Endothelial cell of umbilical vein (primary cell): ENCODE measurements at regions not wholly inside any gene's neighbourhood (a gene's known extent, or its start where the extent isn't known, plus 50 kb on each side); places are given as distances from the start of the nearest gene placed in this dataset.

Source experiments
- BruUV-seq: library from RNA; stranded (reverse); fragments of 400-500 nt; replicated peaks from 2 replicates; lab custom pipeline; 2021; lab: Mats Ljungman, UMichigan
- CTCF ChIA-PET: fragments of 300-600, 350-600 bp; sonication (Branson Sonifier 250); formaldehyde crosslinking; loops from one replicate; lab custom pipeline; 2021; ENCODE audit warnings: antibody characterized with exemption, inconsistent platforms; lab: Charles Lee
- POLR2A ChIA-PET: fragments of 300-600, 350-600 bp; sonication (Branson Sonifier 250); formaldehyde crosslinking; loops from one replicate; lab custom pipeline; 2021; ENCODE audit warnings: antibody characterized with exemption, inconsistent platforms; lab: Charles Lee
- DNase-seq: peaks from one replicate; pipeline ENCODE4 v3.0.0-alpha.2; 2011; ENCODE audit warnings: low read depth, low spot score
- FAIRE-seq: peaks from 2 replicates; lab custom pipeline; 2011; peaks lifted over from hg19 to GRCh38; lab: Jason Lieb, UNC
- H2AFZ ChIP-seq: 2 replicates; pipeline ENCODE4 v1.6.0; 2012; ENCODE audit warnings: low read depth, low read length, control low read depth, inconsistent platforms
- H3K27ac ChIP-seq: 2 replicates; pipeline ENCODE4 v1.5.1; 2011; ENCODE audit warnings: low read depth, mild to moderate bottlenecking, control low read depth, low read length, moderate library complexity; ENCODE audit not compliant: insufficient read depth
- H3K27me3 ChIP-seq, 2 experiments: 2 replicates each; pipeline versions ENCODE4 v1.6.0 to v1.6.1; 2011; ENCODE audit warnings: low read length in 2 of 2, mixed read lengths in 1 of 2; ENCODE audit not compliant: control insufficient read depth in 2 of 2, insufficient read depth in 2 of 2
- H3K36me3 ChIP-seq, 2 experiments: 2 replicates in 1 of 2; 3 replicates in 1 of 2; pipeline ENCODE4 v1.5.1; 2011; ENCODE audit warnings: low read length in 2 of 2, mild to moderate bottlenecking in 1 of 2, moderate library complexity in 1 of 2; ENCODE audit not compliant: control insufficient read depth in 2 of 2, insufficient read depth in 2 of 2; ENCODE audit errors: extremely low read depth in 1 of 2
- H3K4me1 ChIP-seq: 3 replicates; pipeline ENCODE4 v1.5.1; 2011; ENCODE audit warnings: mild to moderate bottlenecking, low read length; ENCODE audit not compliant: control insufficient read depth, insufficient read depth; ENCODE audit errors: extremely low read depth
- H3K4me2 ChIP-seq: 2 replicates; pipeline ENCODE4 v1.6.1; 2011; ENCODE audit warnings: low read length, control low read depth, mixed read lengths; ENCODE audit not compliant: insufficient read depth
- H3K4me3 ChIP-seq, 3 experiments: fragments of 200-600 bp in 1 of 3; sonication (generic), shearing (Covaris generic) in 1 of 3; replicated peaks in 1 of 3; 2 replicates each; pipeline ENCODE4 v1.5.1; 2011 to 2016; ENCODE audit warnings: control low read depth in 3 of 3, low read length in 3 of 3, mild to moderate bottlenecking in 2 of 3, inconsistent platforms in 1 of 3, low read depth in 1 of 3, moderate library complexity in 1 of 3; ENCODE audit not compliant: insufficient read depth in 1 of 3
- H3K79me2 ChIP-seq: 2 replicates; pipeline ENCODE4 v1.6.0; 2012; ENCODE audit warnings: low read length, inconsistent platforms; ENCODE audit not compliant: control insufficient read depth, insufficient read depth
- H3K9ac ChIP-seq: replicated peaks from 2 replicates; pipeline ENCODE3; 2011; ENCODE audit warnings: low read length, control low read depth; ENCODE audit not compliant: insufficient read depth; ENCODE audit errors: extremely low read depth
- H3K9me1 ChIP-seq: replicated peaks from 3 replicates; pipeline ENCODE4 v1.6.0; 2011; ENCODE audit warnings: mild to moderate bottlenecking, low read length; ENCODE audit not compliant: control insufficient read depth, insufficient read depth; ENCODE audit errors: extremely low read depth
- H3K9me3 ChIP-seq: replicated peaks from 2 replicates; pipeline ENCODE4 v1.5.1; 2012; ENCODE audit warnings: low read length, inconsistent platforms; ENCODE audit not compliant: control insufficient read depth, insufficient read depth
- H4K20me1 ChIP-seq: replicated peaks from 2 replicates; pipeline ENCODE3; 2011; ENCODE audit warnings: mild to moderate bottlenecking, low read length; ENCODE audit not compliant: control insufficient read depth, insufficient read depth; ENCODE audit errors: extremely low read depth
- CTCF ChIP-seq, 2 donors: IDR thresholded peaks; 1 replicate in 1 of 2; 2 replicates in 1 of 2; pipeline ENCODE4 v1.5.1; 2011; ENCODE audit warnings: low read length in 2 of 2, mild to moderate bottlenecking in 2 of 2, moderate library complexity in 2 of 2, control low read depth in 1 of 2, inconsistent platforms in 1 of 2, low read depth in 1 of 2; ENCODE audit not compliant: insufficient read depth in 1 of 2; ENCODE audit errors: extremely low read depth in 1 of 2
- EZH2 ChIP-seq: IDR thresholded peaks from 2 replicates; pipeline ENCODE4 v1.6.1; 2012; ENCODE audit warnings: borderline replicate concordance, low read depth, mild to moderate bottlenecking, moderate library complexity, low read length, inconsistent platforms; ENCODE audit not compliant: severe bottlenecking
- FOS ChIP-seq: IDR thresholded peaks from 2 replicates; pipeline ENCODE4 v1.6.1; 2011; ENCODE audit warnings: mild to moderate bottlenecking, low read length, moderate library complexity, borderline replicate concordance; ENCODE audit not compliant: insufficient read depth
- GATA2 ChIP-seq: IDR thresholded peaks from 2 replicates; pipeline ENCODE4 v1.7.0; 2011; ENCODE audit warnings: low read depth, mild to moderate bottlenecking, moderate library complexity, mixed read lengths, low read length; ENCODE audit not compliant: insufficient read length, insufficient read depth
- JUN ChIP-seq: IDR thresholded peaks from 2 replicates; pipeline ENCODE4 v1.6.1; 2011; ENCODE audit warnings: borderline replicate concordance, low read depth; ENCODE audit not compliant: insufficient read length, insufficient read depth
- MAX ChIP-seq: IDR thresholded peaks from 2 replicates; pipeline ENCODE4 v1.6.1; 2011; ENCODE audit not compliant: insufficient read depth, insufficient read length
- MYC ChIP-seq: IDR thresholded peaks from one replicate; pipeline ENCODE4 v1.6.1; 2011; ENCODE audit warnings: mild to moderate bottlenecking, low read depth, low read length
- POLR2A ChIP-seq: IDR thresholded peaks from 2 replicates; pipeline ENCODE4 v1.6.1; 2012; ENCODE audit warnings: low read depth, mild to moderate bottlenecking, control low read depth, low read length
- POLR2AphosphoS5 ChIP-seq: IDR thresholded peaks from 2 replicates; pipeline ENCODE4 v1.6.1; 2012; ENCODE audit warnings: low read depth, mild to moderate bottlenecking, control low read depth, low read length, moderate library complexity; ENCODE audit not compliant: insufficient read depth
- dilution Hi-C: fragments of 300-500 bp; cut with MboI; formaldehyde crosslinking; loops from one replicate; pipeline ENCODE4 v1.15.0; 2019; ENCODE audit warnings: low sequenced_read_pairs; ENCODE audit not compliant: extremely low pct_ligation_motif_present
- intact Hi-C: fragments of 100-400 bp; cut with micrococcal nuclease; formaldehyde crosslinking; loops from one replicate; pipeline ENCODE4 v1.10.0; 2022

GRCh38 chr2:123596621-123597020, 428.5 kb upstream of the CNTNAP5 start:
- H3K36me3 ChIP-seq = no peaks in the 10 kb centered on the region
- H2AFZ ChIP-seq = no peak overlapping the region
- H3K27me3 ChIP-seq = no peaks in the 10 kb centered on the region
- ChIA-PET POLR2A (no interaction called here), CTCF (no interaction called here)
- H3K9ac ChIP-seq = no peak overlapping the region
- H3K79me2 ChIP-seq = no peaks in the 10 kb centered on the region
- no peak overlapping the region for H3K27ac ChIP-seq
- no peak overlapping the region for H3K4me3 ChIP-seq
- dilution Hi-C loops = no loop called here
- BruUV-seq = no TSS peak
- no peak for TF ChIP-seq POLR2AphosphoS5
- no peak for TF ChIP-seq CTCF (IDR thresholded peaks at IDR 0.05; ENCODE audit: extremely low read depth in 1 of 2, insufficient read depth in 1 of 2, low read depth in 1 of 2, low read length in 2 of 2)
- no peak for TF ChIP-seq POLR2A
- no peak for TF ChIP-seq FOS
- no peak for TF ChIP-seq GATA2
- no peak for TF ChIP-seq EZH2
- TF ChIP-seq MYC = no peak
- TF ChIP-seq JUN = no peak
- TF ChIP-seq MAX = no peak
- H4K20me1 ChIP-seq = no peaks in the 10 kb centered on the region
- no peak for DNase-seq
- no peaks in the 10 kb centered on the region for H3K4me1 ChIP-seq
- intact Hi-C loops = no loop called here
- no peak for FAIRE-seq
- H3K9me3 ChIP-seq = peaks cover 7% of the 10 kb centered on the region
- H3K9me1 ChIP-seq = no peaks in the 10 kb centered on the region
- H3K4me2 ChIP-seq = no peak overlapping the region
